NCI-H1930 (cell line): ENCODE measurements at regions not wholly inside any gene's neighbourhood (a gene's known extent, or its start where the extent isn't known, plus 50 kb on each side); places are given as distances from the start of the nearest gene placed in this dataset.

ENCODE experiments used
- DNase-seq, 2 experiments: peaks; one replicate each; lab custom pipeline; 2025; lab: John Stamatoyannopoulos, UW

- DNase-seq, result peak in 1 of 2 experiments; percentile 2
Observed at GRCh38 chr16:55944377-55944802, 69.2 kb upstream of the CES5A start.

- no peak for DNase-seq
Observed at GRCh38 chr16:55943267-55943666, 68.1 kb upstream of the CES5A start.

GRCh38 chr16:55942821-55943220 lies 67.6 kb upstream of the CES5A start:
- DNase-seq, result no peak

- no peak for DNase-seq
Observed at GRCh38 chr16:55941552-55941951, 66.4 kb upstream of the CES5A start.

GRCh38 chr16:55938126-55938525 lies 63.0 kb upstream of the CES5A start:
- DNase-seq, result no peak

- DNase-seq, result no peak
Observed at GRCh38 chr16:55933038-55933437, 57.9 kb upstream of the CES5A start.

- no peak for DNase-seq
Observed at GRCh38 chr16:55930036-55930435, 54.9 kb upstream of the CES5A start.

GRCh38 chr16:55929181-55929580 lies 54.0 kb upstream of the CES5A start:
- DNase-seq, result no peak

- no peak for DNase-seq
Observed at GRCh38 chr16:55925242-55925641, 50.1 kb upstream of the CES5A start.
